ENCODE measurements at regions not wholly inside any gene's neighbourhood (a gene's known extent, or its start where the extent isn't known, plus 50 kb on each side); places are given as distances from the start of the nearest gene placed in this dataset.

GRCh38 chr15:67940324-67940719, 100.5 kb upstream of the RNU6-1 start:
- Histone ChIP-seq H3K27ac (no peak overlapping the region), H3K36me3 (no peaks in the 10 kb centered on the region), H3K27me3 (no peaks in the 10 kb centered on the region), H3K9me3 (no peaks in the 10 kb centered on the region), H3K4me1 (peaks cover 0 to 5% (median 0%) of the 10 kb centered on the region in 4 donors), H3K4me3 (no peak overlapping the region)
- 77 to 90% methylated on average over 1 of the region's 1 CpG for WGBS, 2 donors (ENCODE audit: low coverage in 1 of 2)
- TF ChIP-seq CTCF (IDR thresholded peaks at IDR 0.05) (no peak), EP300 (IDR thresholded peaks at IDR 0.05; ENCODE audit: low read depth) (no peak), POLR2A (IDR thresholded peaks at IDR 0.05) (no peak), POLR2AphosphoS5 (IDR thresholded peaks at IDR 0.05) (no peak)
- intact Hi-C loops (cut with DNase I; ENCODE audit: low total_unique reads): no loop called here
- DNase-seq: no peak
- in situ Hi-C loops (cut with MboI; ENCODE audit: low pct_ligation_motif_present in 1 of 4, low pct_unique_long_range_greater_than_20kb in 1 of 4, low sequenced_read_pairs in 3 of 4): no loop called here

GRCh38 chr15:67941648-67942310, 101.9 kb upstream of the RNU6-1 start:
- intact Hi-C loops (cut with DNase I; ENCODE audit: low total_unique reads): no loop called here
- Histone ChIP-seq H3K9me3 (no peaks in the 10 kb centered on the region), H3K27ac (no peak overlapping the region), H3K27me3 (no peaks in the 10 kb centered on the region), H3K4me1 (peaks cover 0 to 9% (median 2%) of the 10 kb centered on the region in 4 donors), H3K4me3 (no peak overlapping the region), H3K36me3 (no peaks in the 10 kb centered on the region)
- no peak for DNase-seq
- TF ChIP-seq EP300 (IDR thresholded peaks at IDR 0.05; ENCODE audit: low read depth) (no peak), POLR2AphosphoS5 (IDR thresholded peaks at IDR 0.05) (no peak), CTCF (IDR thresholded peaks at IDR 0.05) (no peak), POLR2A (IDR thresholded peaks at IDR 0.05) (no peak)
- 62 to 80% methylated on average over 2 to 3 of the region's 3 CpGs for WGBS, 2 donors (ENCODE audit: low coverage in 1 of 2)
- in situ Hi-C loops (cut with MboI; ENCODE audit: low pct_ligation_motif_present in 1 of 4, low pct_unique_long_range_greater_than_20kb in 1 of 4, low sequenced_read_pairs in 3 of 4): no loop called here

- Histone ChIP-seq H3K36me3 (no peaks in the 10 kb centered on the region), H3K27ac (peak overlapping the region in 2 of 4 donors; percentile 44 to 48), H3K27me3 (no peaks in the 10 kb centered on the region), H3K4me3 (no peak overlapping the region), H3K4me1 (peaks cover 0 to 9% (median 2%) of the 10 kb centered on the region in 4 donors), H3K9me3 (no peaks in the 10 kb centered on the region)
- in situ Hi-C loops (cut with MboI; ENCODE audit: low pct_ligation_motif_present in 1 of 4, low pct_unique_long_range_greater_than_20kb in 1 of 4, low sequenced_read_pairs in 3 of 4) (no loop called here), intact Hi-C loops (cut with DNase I; ENCODE audit: low total_unique reads) (no loop called here)
- 92% methylated on average over 2 of the region's 2 CpGs; no CpG with 5 or more reads in 1 of the 2 donors for WGBS, 2 donors (ENCODE audit: low coverage in 1 of 2)
- TF ChIP-seq POLR2AphosphoS5 (IDR thresholded peaks at IDR 0.05) (no peak), EP300 (IDR thresholded peaks at IDR 0.05; ENCODE audit: low read depth) (no peak), CTCF (IDR thresholded peaks at IDR 0.05) (no peak), POLR2A (IDR thresholded peaks at IDR 0.05) (no peak)
- DNase-seq: no peak
Measured at GRCh38 chr15:67943475-67943874, 103.6 kb upstream of the RNU6-1 start.

GRCh38 chr15:67944010-67944641, 104.3 kb upstream of the RNU6-1 start:
- H3K4me1 ChIP-seq: peaks cover 0 to 9% (median 2%) of the 10 kb centered on the region in 4 donors
- no peaks in the 10 kb centered on the region for H3K36me3 ChIP-seq
- H3K9me3 ChIP-seq: no peaks in the 10 kb centered on the region
- TF ChIP-seq POLR2A (IDR thresholded peaks at IDR 0.05) (no peak), CTCF (IDR thresholded peaks at IDR 0.05) (no peak), EP300 (IDR thresholded peaks at IDR 0.05; ENCODE audit: low read depth) (no peak), POLR2AphosphoS5 (IDR thresholded peaks at IDR 0.05) (no peak)
- H3K27me3 ChIP-seq: no peaks in the 10 kb centered on the region
- H3K27ac ChIP-seq: peak overlapping the region in 3 of 4 donors; percentile 37 to 48 (median 44)
- intact Hi-C loops (cut with DNase I; ENCODE audit: low total_unique reads): no loop called here
- DNase-seq: no peak
- no peak overlapping the region for H3K4me3 ChIP-seq
- 50 to 73% methylated on average over 2 to 10 of the region's 10 CpGs for WGBS, 2 donors (ENCODE audit: low coverage in 1 of 2)
- in situ Hi-C loops (cut with MboI; ENCODE audit: low pct_ligation_motif_present in 1 of 4, low pct_unique_long_range_greater_than_20kb in 1 of 4, low sequenced_read_pairs in 3 of 4): no loop called here
